DND-41 (cell line): ENCODE measurements at regions not wholly inside any gene's neighbourhood (a gene's known extent, or its start where the extent isn't known, plus 50 kb on each side); places are given as distances from the start of the nearest gene placed in this dataset.

Experiments used
- ATAC-seq: fragments of 200-7000 bp; cut with Tn5 transposase; 3 replicates; pipeline ENCODE4 v1.9.1; 2021; ENCODE audit warnings: low read depth; ENCODE audit not compliant: insufficient read depth
- DNase-seq: peaks from one replicate; pipeline ENCODE4 v3.0.0-alpha.2; 2020
- H2AFZ ChIP-seq: 2 replicates; pipeline ENCODE4 v1.6.0; 2012; ENCODE audit warnings: low read depth, low read length
- H3K27ac ChIP-seq: 2 replicates; pipeline ENCODE4 v1.5.1; 2012; ENCODE audit warnings: low read length, inconsistent platforms
- H3K27me3 ChIP-seq: fragments of 200-600 bp; sonication (generic); 2 replicates; pipeline ENCODE4 v1.6.0; 2012; ENCODE audit warnings: low read length, mild to moderate bottlenecking, inconsistent platforms; ENCODE audit not compliant: insufficient read depth, poor library complexity
- H3K36me3 ChIP-seq: 2 replicates; pipeline ENCODE4 v1.5.1; 2012; ENCODE audit warnings: low read length, inconsistent platforms; ENCODE audit not compliant: insufficient read depth
- H3K4me1 ChIP-seq: 2 replicates; pipeline ENCODE4 v1.5.1; 2012; ENCODE audit warnings: mild to moderate bottlenecking, low read length; ENCODE audit not compliant: insufficient read depth
- H3K4me2 ChIP-seq: 2 replicates; pipeline ENCODE4 v1.6.0; 2012; ENCODE audit warnings: mild to moderate bottlenecking, moderate library complexity, low read length, inconsistent platforms; ENCODE audit not compliant: insufficient read depth
- H3K4me3 ChIP-seq, 2 experiments: fragments of 200-600 bp in 1 of 2; shearing (Covaris generic) in 1 of 2; 2 replicates each; pipeline ENCODE4 v1.5.1; 2012 to 2016; ENCODE audit warnings: inconsistent platforms in 2 of 2, low read length in 2 of 2, mild to moderate bottlenecking in 2 of 2, low read depth in 1 of 2, moderate library complexity in 1 of 2
- H3K79me2 ChIP-seq: 2 replicates; pipeline ENCODE4 v1.6.0; 2012; ENCODE audit warnings: low read length, inconsistent platforms; ENCODE audit not compliant: insufficient read depth
- H3K9ac ChIP-seq: 2 replicates; pipeline ENCODE4 v1.6.0; 2012; ENCODE audit warnings: low read depth, mild to moderate bottlenecking, inconsistent platforms, low read length, moderate library complexity
- H3K9me3 ChIP-seq: 2 replicates; pipeline ENCODE4 v1.5.1; 2012; ENCODE audit warnings: low read length, moderate library complexity, mild to moderate bottlenecking, inconsistent platforms; ENCODE audit not compliant: insufficient read depth, severe bottlenecking
- H4K20me1 ChIP-seq: 2 replicates; pipeline ENCODE4 v1.6.0; 2012; ENCODE audit warnings: low read length; ENCODE audit not compliant: insufficient read depth
- EZH2 ChIP-seq: IDR thresholded peaks from 3 replicates; pipeline ENCODE4 v1.6.1; 2012; ENCODE audit warnings: borderline replicate concordance, low read depth, mild to moderate bottlenecking, moderate library complexity, low read length, inconsistent platforms; ENCODE audit not compliant: severe bottlenecking
- TF ChIP-seq, protein P1 (sequence below): IDR thresholded peaks from 2 replicates; pipeline ENCODE4 v1.5.1; 2012; ENCODE audit warnings: borderline replicate concordance, low read length, moderate library complexity, mild to moderate bottlenecking; ENCODE audit not compliant: poor library complexity, severe bottlenecking; ENCODE audit errors: extremely low read depth

- no peak overlapping the region for H3K4me3 ChIP-seq
- H3K36me3 ChIP-seq: no peaks in the 10 kb centered on the region
- H3K27ac ChIP-seq: no peak overlapping the region
- DNase-seq (no peak), ATAC-seq (no peak)
- H2AFZ ChIP-seq: no peak overlapping the region
- no peaks in the 10 kb centered on the region for H3K9me3 ChIP-seq
- no peak overlapping the region for H3K9ac ChIP-seq
- no peaks in the 10 kb centered on the region for H3K27me3 ChIP-seq
- H3K4me1 ChIP-seq: no peaks in the 10 kb centered on the region
- no peaks in the 10 kb centered on the region for H3K79me2 ChIP-seq
- TF ChIP-seq, protein P1, sequence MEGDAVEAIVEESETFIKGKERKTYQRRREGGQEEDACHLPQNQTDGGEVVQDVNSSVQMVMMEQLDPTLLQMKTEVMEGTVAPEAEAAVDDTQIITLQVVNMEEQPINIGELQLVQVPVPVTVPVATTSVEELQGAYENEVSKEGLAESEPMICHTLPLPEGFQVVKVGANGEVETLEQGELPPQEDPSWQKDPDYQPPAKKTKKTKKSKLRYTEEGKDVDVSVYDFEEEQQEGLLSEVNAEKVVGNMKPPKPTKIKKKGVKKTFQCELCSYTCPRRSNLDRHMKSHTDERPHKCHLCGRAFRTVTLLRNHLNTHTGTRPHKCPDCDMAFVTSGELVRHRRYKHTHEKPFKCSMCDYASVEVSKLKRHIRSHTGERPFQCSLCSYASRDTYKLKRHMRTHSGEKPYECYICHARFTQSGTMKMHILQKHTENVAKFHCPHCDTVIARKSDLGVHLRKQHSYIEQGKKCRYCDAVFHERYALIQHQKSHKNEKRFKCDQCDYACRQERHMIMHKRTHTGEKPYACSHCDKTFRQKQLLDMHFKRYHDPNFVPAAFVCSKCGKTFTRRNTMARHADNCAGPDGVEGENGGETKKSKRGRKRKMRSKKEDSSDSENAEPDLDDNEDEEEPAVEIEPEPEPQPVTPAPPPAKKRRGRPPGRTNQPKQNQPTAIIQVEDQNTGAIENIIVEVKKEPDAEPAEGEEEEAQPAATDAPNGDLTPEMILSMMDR: no peak
- TF ChIP-seq EZH2: no peak
- H4K20me1 ChIP-seq: no peaks in the 10 kb centered on the region
- H3K4me2 ChIP-seq: no peak overlapping the region
Measured at GRCh38 chr1:60891281-60891680, 191.1 kb upstream of the NFIA start.

GRCh38 chr1:60890664-60891063 is 191.7 kb upstream of the NFIA start:
- Histone ChIP-seq H3K27me3 (no peaks in the 10 kb centered on the region), H3K4me3 (no peak overlapping the region), H3K36me3 (no peaks in the 10 kb centered on the region), H3K9me3 (no peaks in the 10 kb centered on the region), H3K4me2 (no peak overlapping the region), H2AFZ (no peak overlapping the region), H3K79me2 (no peaks in the 10 kb centered on the region), H4K20me1 (no peaks in the 10 kb centered on the region), H3K27ac (no peak overlapping the region), H3K9ac (no peak overlapping the region), H3K4me1 (no peaks in the 10 kb centered on the region)
- ATAC-seq: no peak
- TF ChIP-seq EZH2: no peak
- TF ChIP-seq, protein P1: no peak
- no peak for DNase-seq

GRCh38 chr1:60889709-60890108 is 192.7 kb upstream of the NFIA start:
- Histone ChIP-seq H3K4me1 (no peaks in the 10 kb centered on the region), H3K36me3 (no peaks in the 10 kb centered on the region), H4K20me1 (no peaks in the 10 kb centered on the region), H3K4me2 (no peak overlapping the region), H2AFZ (no peak overlapping the region), H3K9me3 (no peaks in the 10 kb centered on the region), H3K4me3 (no peak overlapping the region), H3K27me3 (no peaks in the 10 kb centered on the region), H3K79me2 (no peaks in the 10 kb centered on the region), H3K9ac (no peak overlapping the region), H3K27ac (no peak overlapping the region)
- ATAC-seq (no peak), DNase-seq (no peak)
- TF ChIP-seq, protein P1: no peak
- no peak for TF ChIP-seq EZH2

DNA sequence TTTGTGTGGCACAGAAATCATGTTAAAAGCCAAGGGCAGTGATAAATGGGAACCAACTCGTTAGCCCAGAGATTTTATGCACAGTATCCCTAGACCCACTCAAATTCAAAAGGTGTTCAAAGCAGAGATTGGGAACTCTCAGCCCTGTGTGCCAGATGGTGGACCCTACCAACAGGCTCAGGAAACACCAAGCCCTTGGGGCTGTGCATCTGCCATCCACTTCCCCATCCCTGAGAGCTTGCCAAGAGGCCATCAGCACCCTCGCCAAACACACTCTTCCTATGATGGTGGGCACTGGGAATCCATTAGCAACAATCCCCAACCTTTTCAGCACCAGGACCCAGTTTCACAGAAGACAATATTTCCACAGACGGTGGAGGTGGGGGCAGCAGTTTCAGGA is 194.2 kb upstream of the NFIA start:
- TF ChIP-seq, protein P1: no peak
- no peak for TF ChIP-seq EZH2
- H3K4me2 ChIP-seq: no peak overlapping the region
- H2AFZ ChIP-seq: no peak overlapping the region
- DNase-seq (no peak), ATAC-seq (no peak)
- no peak overlapping the region for H3K27ac ChIP-seq
- no peak overlapping the region for H3K9ac ChIP-seq
- no peaks in the 10 kb centered on the region for H3K9me3 ChIP-seq
- H3K4me3 ChIP-seq: no peak overlapping the region
- no peaks in the 10 kb centered on the region for H3K4me1 ChIP-seq
- no peaks in the 10 kb centered on the region for H3K27me3 ChIP-seq
- no peaks in the 10 kb centered on the region for H3K36me3 ChIP-seq
- H3K79me2 ChIP-seq: no peaks in the 10 kb centered on the region
- H4K20me1 ChIP-seq: no peaks in the 10 kb centered on the region
